ENCODE measurements at regions not wholly inside any gene's neighbourhood (a gene's known extent, or its start where the extent isn't known, plus 50 kb on each side); places are given as distances from the start of the nearest gene placed in this dataset.

DNA sequence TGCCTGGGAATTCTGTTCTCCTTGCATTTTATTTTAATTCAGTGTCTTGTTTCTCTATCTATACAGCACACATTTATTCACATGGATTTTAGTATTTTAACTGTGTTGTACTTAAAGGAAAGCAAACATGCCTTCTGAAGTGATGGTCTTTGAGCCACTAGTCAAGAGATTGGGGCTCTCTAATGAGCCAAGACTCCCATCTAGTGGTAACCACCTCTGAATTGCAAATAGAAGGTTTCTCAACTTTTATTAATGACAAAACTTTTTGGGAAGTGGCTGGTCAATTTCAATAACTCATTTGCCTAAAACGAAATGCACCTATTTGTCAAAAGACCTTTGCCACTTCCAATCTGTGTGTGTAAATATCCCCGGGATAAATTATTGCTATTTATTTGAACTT, 199.6 kb downstream of the LTN1 start:
- intact Hi-C loops (cut with DNase I), result loop anchor here (5.0 kb wide), 2 partner anchors 41 to 1091 kb away; no protein-coding TSS in a partner anchor
- DNase-seq (ENCODE audit: low spot score), result no peak

DNA sequence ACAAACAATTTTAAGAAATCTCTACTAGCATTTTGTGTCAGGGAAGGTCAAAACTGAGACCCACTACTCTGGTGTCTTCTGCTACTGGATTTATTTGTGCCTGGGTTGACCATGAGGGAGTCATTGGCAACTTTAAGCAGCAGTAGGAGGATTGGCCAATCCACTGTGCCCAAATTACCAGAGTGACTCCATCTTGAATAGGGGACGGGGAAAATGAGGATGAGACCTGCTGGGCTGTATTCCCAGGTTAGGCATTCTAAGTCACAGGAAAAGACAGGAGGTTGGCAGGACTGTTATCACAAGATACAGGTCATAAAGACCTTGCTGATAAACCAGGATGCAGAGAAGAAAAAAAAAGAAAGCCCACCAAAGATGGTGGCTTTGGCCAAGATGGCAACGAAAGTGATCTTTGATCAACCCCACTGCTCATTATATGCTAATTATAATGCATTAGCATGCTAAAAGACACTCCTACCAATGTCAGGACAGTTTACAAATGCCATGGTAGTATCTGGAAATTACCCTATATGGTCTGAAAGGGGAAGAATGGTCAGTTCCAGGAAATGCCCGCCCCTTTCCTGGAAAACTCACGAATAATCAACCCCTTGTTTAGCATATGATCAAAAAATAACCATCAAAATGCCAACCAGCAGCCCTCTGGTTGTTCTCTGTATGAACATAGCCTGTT, 200.9 kb downstream of the LTN1 start:
- intact Hi-C loops (cut with DNase I), result loop anchor here (5.0 kb wide), 2 partner anchors 39 to 1089 kb away; no protein-coding TSS in a partner anchor
- no peak for DNase-seq (ENCODE audit: low spot score)

DNA sequence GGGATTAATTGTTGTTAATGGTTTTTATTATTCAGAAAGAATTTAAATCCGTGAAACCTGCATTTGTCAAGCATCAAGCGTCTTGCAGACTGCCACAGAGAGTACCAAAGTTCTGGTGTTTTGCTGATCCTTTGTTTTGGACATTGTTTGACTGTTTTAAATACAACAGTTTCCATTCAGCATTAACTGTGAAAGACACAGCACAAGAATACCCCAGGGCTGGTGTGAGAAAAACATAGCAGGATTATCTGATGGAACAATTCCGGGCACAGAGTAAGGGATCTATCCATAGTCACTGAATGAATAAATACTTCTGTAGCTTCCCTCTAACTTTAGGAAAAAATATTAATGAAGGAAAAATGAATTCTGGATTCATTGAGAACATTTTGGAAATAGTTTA, 202.3 kb downstream of the LTN1 start:
- DNase-seq (ENCODE audit: low spot score), result no peak
- intact Hi-C loops (cut with DNase I), result loop anchor here (5.0 kb wide), 2 partner anchors 38 to 1088 kb away; no protein-coding TSS in a partner anchor

DNA sequence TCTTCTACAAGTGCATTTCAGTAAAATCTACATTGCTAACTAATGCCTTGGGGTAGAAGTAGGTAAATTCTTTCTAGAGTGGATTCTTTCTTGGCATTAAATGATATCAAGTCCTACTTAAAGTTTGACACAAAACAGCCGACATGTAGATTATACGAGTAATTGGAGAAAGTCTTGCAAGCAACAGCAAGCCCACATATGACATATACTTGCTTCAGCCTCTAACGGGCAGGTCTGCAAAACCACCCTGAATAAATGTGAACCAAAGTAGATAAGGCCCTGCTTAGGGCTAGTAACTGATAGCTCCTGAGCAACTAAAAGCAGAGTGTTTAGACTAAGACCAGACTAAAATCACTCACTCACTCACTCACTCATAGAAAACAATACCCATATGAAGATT, 203.2 kb downstream of the LTN1 start:
- intact Hi-C loops (cut with DNase I), result no loop called here

DNA sequence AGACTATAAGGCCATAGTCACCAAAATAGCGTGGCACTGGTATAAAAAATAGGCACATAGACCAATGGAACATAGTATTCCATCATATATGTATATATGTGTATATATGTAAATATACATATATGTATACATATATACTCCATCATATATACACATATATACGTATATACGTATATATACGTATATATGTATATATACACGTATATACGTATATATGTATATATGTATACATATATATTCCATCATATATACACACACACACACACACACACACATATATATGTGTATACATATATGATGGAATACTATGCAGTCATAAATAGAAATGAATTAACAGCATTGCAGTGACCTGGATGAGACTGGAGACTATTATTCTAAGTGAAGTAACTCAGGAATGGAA, 204.6 kb downstream of the LTN1 start:
- DNase-seq (ENCODE audit: low spot score), result no peak
- intact Hi-C loops (cut with DNase I), result no loop called here

More for the DNA sequence above, 203.2 kb downstream of the LTN1 start:
- no peak for DNase-seq (ENCODE audit: low spot score)

DNA sequence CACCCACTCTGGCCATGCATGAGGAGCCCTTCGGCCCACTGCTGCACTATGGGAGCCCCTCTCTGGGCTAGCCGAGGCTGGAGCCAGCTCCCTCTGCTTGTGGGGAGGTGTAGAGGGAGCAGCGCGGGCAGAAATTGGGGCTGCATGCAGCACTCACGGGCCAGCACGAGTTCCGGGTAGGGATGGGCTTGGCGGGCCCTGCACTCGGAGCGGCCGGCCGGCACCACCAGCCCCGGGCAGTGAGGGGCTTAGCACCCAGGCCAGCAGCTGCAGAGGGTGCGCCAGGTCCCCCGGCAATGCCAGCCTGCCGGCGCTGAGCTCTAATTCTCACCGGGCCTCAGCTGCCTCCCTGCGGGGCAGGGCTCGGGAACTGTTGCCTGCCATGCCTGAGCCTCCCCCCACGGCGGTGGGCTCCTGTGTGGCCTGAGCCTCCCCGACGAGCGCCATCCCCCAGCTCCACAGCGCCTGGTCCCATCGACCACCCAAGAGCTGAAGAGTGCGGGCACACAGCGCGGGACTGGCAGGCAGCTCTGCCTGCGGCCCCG, 209.0 kb downstream of the LTN1 start:
- DNase-seq (ENCODE audit: low spot score), result no peak
- intact Hi-C loops (cut with DNase I), result no loop called here

DNA sequence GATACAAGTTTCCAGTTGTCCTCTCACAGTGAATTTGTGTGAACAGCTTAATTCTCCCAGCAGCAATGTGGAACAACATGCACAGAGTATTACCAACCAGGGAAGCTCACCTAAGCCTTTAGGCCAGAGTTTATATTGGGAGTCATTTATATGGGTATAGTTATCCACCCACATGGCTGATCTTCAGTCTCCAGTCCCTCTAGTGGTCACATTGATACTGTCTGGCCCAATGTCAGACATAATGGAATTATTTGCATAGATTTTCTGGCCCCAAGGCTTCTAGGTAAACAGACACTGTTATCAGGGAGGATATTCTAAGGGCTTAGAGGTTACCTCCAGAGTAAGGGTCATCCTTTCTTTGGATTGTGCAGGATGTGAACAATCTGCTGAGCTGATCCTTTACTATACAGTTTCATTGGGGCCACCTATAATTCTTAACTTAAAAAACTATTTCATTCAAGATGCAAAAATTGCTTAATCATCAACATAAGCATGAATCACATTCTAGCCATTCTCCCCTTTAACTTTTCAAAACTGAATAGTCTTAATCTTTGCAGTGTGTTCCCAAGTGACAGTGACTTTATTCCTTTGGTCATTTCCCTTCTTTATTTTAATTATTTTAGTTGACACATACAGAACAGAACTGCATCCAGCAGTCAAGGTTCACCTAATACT, 210.9 kb downstream of the LTN1 start:
- intact Hi-C loops (cut with DNase I), result no loop called here
- DNase-seq (ENCODE audit: low spot score), result no peak

DNA sequence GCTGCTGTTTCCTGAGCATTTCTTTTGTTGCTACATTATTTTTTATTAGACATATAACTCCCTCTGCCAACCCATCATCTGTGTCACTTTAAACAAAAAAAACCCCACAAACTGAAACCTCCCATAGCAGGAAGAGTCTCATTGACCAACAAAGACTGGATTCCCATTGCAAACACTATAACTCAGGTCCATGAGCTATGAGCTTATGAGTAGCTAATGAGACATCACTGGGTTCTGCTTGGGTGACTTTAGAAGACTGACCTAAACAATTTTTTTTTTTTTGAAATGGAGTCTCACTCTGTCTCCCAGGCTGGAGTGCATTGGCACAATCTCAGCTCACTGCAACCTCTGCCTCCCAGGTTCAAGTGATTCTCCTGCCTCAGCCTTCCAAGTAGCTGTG, 212.8 kb downstream of the LTN1 start:
- intact Hi-C loops (cut with DNase I), result no loop called here

DNA sequence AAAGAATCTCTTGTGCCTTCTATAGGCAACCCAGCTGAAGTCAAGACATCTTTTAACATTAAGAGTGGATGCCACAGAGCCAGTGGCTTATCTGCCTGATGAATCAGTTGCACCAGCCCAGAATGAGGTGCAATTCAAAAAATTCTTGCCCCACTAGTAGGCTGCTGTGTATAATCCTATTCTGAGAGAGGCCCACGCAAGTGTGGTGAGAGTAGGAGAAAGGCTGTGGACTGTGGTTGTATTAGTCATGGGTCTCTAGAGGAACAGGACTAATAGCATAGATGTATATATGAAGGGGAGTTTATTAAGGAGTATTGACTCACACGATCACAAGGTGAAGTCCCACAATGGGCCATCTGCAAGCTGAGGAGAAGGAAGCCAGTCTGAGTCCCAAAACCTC, 216.4 kb downstream of the LTN1 start:
- intact Hi-C loops (cut with DNase I), result no loop called here
- DNase-seq (ENCODE audit: low spot score), result no peak

More for the DNA sequence above, 212.8 kb downstream of the LTN1 start:
- no peak for DNase-seq (ENCODE audit: low spot score)

DNA sequence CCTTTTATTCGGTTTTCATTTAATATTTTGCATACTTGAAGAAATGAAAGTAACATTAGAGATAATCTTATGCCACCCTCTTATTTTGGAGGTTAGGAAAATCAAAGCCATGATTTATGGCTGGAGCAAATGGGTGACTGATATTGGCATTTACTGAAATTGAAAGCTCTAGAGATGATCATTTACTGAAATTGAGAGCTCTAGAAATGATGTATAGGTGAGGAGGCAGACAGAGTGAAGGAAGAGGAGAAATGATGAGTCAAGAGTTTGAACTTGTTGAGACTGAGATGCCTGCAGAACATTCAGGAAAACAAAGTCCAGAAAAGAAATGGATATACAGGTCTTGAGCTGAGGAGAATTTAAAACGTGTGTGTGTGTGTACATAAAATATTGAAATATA, 217.6 kb downstream of the LTN1 start:
- no peak for DNase-seq (ENCODE audit: low spot score)
- intact Hi-C loops (cut with DNase I), result no loop called here

DNA sequence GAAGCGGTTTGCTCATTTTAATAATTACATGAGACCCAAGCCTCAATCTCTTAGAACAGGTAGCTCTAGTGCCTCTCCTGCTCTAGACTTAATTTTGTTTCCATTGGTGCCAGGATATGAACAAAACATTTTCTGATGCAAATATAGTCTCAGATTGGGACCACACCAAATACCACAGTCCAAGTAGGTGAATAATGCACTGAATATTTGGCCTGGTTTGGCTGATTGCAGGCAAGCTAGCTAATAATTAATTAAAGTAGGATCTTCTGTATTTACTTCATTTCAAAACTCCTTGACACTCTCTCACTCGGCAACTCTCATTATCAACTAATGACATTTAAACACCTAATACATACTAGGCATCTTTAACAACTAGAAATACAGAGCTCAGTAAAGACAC, 219.6 kb downstream of the LTN1 start:
- DNase-seq (ENCODE audit: low spot score), result no peak
- intact Hi-C loops (cut with DNase I), result no loop called here

DNA sequence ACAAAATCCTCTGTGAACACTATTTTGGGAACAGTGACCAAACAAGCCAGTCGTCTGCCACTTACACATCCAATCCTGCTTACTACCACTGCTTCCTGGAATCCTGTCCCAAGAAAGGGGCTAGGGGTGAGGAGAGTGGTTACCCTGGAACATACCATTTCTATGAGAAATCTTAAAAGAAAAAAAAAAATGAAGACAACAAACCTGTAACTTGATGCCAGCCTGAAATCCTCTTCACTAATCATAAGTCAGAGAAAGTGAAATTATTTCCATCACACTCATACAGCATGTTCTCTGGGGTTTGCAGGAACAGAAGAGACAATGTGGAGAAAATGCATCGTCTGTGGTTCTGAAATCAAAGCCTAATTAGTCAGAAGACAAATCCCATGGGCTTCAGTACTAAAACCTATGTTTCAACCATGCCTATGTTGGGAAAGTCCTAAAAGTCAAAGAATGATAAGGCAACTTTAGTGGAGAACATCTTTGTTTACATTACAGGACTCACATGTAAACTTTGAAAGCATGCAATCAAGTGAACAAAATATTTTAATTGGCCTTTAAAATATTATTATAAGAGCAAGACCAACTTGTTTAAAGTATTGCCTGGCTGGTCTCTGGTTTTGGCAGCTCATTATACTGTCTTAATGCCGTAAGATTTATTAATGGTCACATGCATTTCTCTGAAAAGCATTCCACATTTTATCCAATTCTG, 220.7 kb downstream of the LTN1 start:
- intact Hi-C loops (cut with DNase I), result loop anchor here (1.0 kb wide), 1 partner anchor 18 kb away; no protein-coding TSS in a partner anchor
- no peak for DNase-seq (ENCODE audit: low spot score)

DNA sequence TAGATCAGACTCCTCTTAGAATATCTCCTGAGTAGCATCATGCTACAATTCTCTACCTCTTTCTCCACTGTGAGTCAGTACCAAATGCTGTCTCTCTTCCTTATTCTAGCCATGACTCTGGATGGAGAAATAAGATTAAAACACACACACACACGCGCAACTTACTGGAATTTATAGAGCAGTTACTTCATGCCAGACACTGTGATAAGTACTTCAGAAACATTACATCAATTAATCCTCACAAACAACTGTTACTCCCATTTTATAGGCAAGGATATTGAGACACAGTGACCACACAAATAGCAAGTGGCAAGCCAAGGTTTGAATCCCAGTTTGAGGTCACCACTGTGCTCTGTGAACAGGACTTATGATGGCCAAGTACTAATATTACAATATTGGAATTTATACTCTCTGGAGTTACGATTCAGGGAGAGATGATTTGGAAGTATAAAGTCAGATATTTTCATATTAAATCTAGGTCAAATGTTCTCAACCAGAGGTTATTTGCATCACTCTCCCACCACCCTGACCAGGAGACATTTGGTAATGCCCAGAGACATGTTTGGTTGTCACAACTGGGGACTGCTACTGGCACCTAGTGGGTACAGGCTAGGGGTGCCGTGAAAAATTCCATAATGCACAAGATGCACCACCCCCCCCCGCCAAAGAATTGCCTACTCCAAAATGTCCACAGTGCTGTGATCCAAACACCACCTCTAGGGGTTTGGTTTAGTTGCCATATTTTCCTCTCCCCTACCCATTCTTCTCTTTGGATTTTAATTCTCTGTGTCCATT, 221.6 kb downstream of the LTN1 start:
- intact Hi-C loops (cut with DNase I), result loop anchor here (1.0 kb wide), 1 partner anchor 17 kb away; no protein-coding TSS in a partner anchor
- DNase-seq (ENCODE audit: low spot score), result no peak

DNA sequence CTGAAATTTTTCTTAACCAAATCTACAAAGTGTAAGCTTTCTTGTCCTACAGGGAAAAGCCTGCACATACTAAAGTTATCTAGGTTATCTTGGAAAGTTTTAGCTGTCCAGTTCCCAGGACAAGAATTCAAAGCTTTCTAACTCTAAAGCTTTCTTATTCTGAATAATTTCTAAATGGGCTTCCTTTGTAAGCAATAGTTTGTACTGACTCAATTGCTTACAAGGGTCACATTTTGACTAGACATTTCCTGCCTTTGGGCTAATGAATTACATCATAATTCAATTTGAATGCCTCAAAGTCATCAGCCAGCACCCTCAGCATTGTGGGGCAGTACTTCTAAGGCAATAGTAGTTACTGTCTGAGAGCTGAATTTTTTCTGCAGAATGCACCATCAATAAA, 223.0 kb downstream of the LTN1 start:
- intact Hi-C loops (cut with DNase I), result no loop called here

DNA sequence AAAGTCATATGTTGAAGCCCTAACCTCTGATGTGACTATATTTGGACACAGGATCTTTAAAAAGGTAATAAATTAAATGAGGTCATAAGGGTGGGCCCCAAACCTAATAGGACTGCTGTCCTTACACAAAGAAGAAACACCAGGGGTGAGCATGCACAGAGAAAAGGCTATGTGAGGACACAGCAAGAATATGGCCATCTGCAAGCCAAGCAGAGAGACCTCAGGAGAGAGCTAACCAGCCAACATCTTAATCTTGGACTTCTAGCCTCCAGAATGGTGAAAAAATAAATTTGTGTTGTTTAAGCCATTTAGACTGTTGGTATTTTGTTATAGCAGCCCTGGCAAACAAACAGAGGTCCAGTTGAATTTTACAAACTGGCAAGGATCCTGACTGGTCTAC, 223.9 kb downstream of the LTN1 start:
- intact Hi-C loops (cut with DNase I), result no loop called here
- no peak for DNase-seq (ENCODE audit: low spot score)

More for the DNA sequence above, 223.0 kb downstream of the LTN1 start:
- DNase-seq (ENCODE audit: low spot score), result no peak

DNA sequence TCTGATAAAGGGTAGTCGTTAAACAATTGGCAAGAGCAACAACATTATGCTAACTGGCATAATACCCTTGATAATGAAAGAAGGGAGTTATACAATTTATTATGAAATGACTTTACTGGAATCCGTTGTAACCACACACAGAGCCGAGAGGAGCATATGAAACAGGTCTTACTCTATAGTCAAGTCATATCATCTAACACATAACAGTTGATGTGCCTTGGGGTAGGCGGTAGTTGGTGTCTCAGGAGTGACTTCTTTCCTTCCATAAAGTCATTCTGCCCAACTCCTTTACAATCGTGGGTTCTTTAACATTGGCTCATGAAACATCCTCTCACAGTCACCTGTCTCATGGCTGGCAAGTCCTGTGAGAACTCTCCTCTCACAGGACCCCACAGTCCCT, 225.2 kb downstream of the LTN1 start:
- no peak for DNase-seq (ENCODE audit: low spot score)
- intact Hi-C loops (cut with DNase I), result no loop called here

DNA sequence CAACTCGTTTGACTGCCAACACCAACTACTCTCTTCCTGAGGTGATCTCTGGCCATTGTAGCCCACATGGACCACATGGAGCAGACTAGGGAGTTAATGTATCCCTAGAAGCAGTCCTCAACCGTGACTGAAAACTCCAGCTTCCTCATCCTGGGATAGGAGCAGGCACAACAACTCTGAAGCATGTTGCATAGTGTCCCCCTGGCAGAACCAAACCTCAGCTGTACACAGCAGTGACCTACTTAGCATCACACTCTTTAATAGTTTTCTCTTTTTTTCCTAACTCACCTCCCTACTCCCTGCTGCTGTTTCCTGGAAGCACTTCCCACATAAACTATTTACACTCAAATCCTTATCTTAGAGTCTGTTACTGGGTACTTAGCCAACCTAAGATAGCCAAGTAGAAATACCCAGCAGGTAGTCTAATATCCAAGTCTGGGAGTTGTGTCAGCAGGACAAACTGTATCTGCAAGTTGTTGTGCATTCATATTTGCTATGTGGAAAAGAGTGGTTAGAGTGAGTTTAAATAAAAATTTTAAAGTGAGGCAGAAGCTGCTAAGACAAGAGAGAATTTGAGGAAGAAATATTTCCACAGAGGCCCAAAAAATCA, 228.8 kb downstream of the LTN1 start:
- no peak for DNase-seq (ENCODE audit: low spot score)
- intact Hi-C loops (cut with DNase I), result no loop called here

DNA sequence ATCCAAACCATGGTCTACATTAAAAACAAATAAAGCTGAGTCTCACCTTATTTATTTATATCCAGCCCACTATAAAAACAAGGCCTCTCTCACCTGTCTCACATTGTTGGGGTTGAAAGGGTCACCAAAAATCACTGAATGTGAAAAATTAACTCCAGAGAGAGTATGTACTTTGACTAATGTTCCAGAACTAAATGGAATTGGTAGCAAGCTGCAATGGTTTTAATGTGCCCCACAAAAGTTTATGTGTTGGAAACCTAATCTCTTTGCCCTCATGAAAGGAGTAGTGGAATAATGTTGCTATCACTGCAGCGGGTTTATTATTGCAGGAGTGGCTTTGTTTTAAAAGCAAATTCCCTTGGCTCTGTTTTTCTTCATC, 230.3 kb downstream of the LTN1 start:
- intact Hi-C loops (cut with DNase I), result no loop called here
- no peak for DNase-seq (ENCODE audit: low spot score)

DNA sequence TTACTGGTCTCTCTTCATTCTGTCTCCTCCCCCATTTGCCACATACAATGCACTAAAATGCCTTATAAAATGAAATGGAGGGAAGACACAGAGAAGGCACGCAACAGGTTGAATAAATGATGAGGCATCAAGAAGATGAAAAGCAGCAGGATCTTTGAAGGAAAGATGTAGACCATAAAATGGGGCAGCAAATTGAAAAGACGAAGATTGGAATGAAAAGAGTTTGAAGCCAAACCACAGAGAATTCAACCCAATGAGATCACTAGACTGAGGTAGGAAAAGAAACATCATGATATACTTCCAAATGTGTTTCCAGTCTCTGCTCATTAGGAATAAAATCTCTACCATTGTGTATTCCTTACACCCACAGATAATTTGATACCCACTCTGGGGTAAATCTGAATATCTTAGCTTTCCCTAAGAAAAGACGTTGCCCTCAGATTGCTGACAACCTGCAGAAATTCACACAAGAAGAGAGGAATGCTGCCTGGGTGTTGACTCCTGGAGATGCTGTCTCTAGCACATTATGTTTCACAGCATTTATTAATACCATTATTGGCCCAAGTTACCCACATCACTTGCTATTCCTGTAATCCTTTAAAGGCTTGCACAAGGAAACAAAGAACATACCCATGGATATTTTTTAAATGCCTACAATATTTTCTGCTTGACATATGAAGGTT, 230.9 kb downstream of the LTN1 start:
- intact Hi-C loops (cut with DNase I), result no loop called here
- no peak for DNase-seq (ENCODE audit: low spot score)

All from cardiac septum (tissue), 1 donor.